GM12874 (cell line): ENCODE measurements at regions not wholly inside any gene's neighbourhood (a gene's known extent, or its start where the extent isn't known, plus 50 kb on each side); places are given as distances from the start of the nearest gene placed in this dataset.

Experiments used
- CTCF ChIP-seq: IDR thresholded peaks from 2 replicates; pipeline ENCODE4 v1.5.1; 2011; ENCODE audit warnings: low read depth, mild to moderate bottlenecking, control low read depth, low read length, moderate library complexity; ENCODE audit not compliant: insufficient read depth

GRCh38 chr14:38522724-38523123, 266.8 kb upstream of the CLEC14A start:
- TF ChIP-seq CTCF, result no peak

- no peak for TF ChIP-seq CTCF
These were observed 265.7 kb upstream of the CLEC14A start for GRCh38 chr14:38521591-38521990.

GRCh38 chr14:38517426-38517825, 261.5 kb upstream of the CLEC14A start:
- TF ChIP-seq CTCF, result no peak

GRCh38 chr14:38512236-38512635, 256.3 kb upstream of the CLEC14A start:
- no peak for TF ChIP-seq CTCF

- TF ChIP-seq CTCF, result no peak
These were observed 251.4 kb upstream of the CLEC14A start for GRCh38 chr14:38507299-38507698.

- no peak for TF ChIP-seq CTCF
These were observed 250.0 kb upstream of the CLEC14A start for GRCh38 chr14:38505973-38506249.

GRCh38 chr14:38505221-38505972, 249.5 kb upstream of the CLEC14A start:
- no peak for TF ChIP-seq CTCF

- TF ChIP-seq CTCF, result no peak
These were observed 248.3 kb upstream of the CLEC14A start for GRCh38 chr14:38504175-38504574.
